HG03135 (cell line): ENCODE measurements at regions not wholly inside any gene's neighbourhood (a gene's known extent, or its start where the extent isn't known, plus 50 kb on each side); places are given as distances from the start of the nearest gene placed in this dataset.
"Not testable (repeated sequence)": the region's sequence is repeated elsewhere in the genome, so short reads cannot be mapped to it uniquely, and the experiment has no call there.

Experiments
- ATAC-seq: cut with Tn5 transposase; IDR thresholded peaks from one replicate; pipeline ENCODE4 v1.9.1; 2021; ENCODE audit warnings: mild to moderate bottlenecking, moderate library complexity; ENCODE audit not compliant: unreplicated experiment

GRCh38 chr12:125860672-125861288 lies 795.5 kb downstream of the AACS start:
- no peak for ATAC-seq

- ATAC-seq: no peak
Observed at GRCh38 chr12:125861299-125862281, 796.4 kb downstream of the AACS start.

DNA sequence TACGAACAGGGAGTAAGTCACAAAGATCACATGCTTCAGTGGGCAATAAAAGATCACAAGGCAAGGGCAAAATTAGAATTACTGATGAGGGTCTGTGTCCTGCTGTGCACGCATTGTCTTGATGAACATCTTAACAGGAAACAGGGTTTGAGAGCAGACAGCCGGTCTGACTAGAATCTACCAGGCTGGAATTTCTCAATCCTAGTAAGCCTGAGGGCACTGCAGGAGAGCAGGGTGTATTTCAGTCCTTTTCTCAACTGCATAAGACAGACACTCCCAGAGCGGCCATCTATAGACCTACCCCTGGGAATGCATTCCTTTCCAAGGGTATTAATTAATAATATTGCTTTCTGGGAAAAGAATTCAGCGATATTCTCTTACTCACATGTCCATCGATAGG lies 800.0 kb downstream of the AACS start:
- not testable (repeated sequence) for ATAC-seq

GRCh38 chr12:125871811-125872594 lies 806.8 kb downstream of the AACS start:
- ATAC-seq: no peak

- no peak for ATAC-seq
Observed at GRCh38 chr12:125873016-125873415, 807.8 kb downstream of the AACS start.

DNA sequence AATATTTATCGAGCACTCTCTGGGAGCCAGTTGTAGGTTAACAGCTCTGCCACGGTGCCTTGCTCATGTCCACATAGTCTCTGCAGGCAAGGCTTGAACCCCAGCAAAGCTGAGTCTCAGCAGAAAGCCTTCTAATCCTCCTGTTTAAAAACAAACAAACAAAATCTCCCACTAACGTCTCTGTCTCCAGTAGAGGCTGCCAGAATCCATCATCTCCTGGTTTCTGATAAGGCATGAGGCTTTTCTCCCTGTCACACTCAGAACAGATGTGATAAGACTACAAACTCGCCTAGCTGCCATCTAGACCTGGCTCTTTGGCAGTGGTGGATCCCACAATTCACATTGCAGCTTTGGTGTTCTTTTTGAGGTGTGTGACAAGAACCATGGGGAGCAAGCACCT lies 813.2 kb downstream of the AACS start:
- no peak for ATAC-seq

GRCh38 chr12:125882141-125882540 lies 816.9 kb downstream of the AACS start:
- ATAC-seq: no peak

DNA sequence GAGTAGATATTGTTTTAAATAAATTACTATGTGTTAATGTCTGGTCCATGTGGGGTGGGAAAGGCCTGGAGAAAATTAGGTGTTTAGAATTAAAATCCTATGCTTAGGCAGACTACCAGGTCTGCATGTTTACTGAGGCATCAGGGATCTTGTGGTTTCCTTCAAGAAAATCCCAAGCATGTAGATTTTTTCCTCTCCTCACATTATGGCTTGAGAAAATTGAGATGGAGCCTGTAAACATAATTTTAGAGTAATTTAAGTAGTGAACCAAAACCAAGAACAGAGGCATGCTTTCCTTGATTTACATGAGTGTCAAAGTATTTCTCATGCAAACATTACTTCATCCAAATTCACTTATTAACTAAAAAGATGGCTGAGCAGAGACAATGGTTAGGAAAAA lies 823.7 kb downstream of the AACS start:
- no peak for ATAC-seq

DNA sequence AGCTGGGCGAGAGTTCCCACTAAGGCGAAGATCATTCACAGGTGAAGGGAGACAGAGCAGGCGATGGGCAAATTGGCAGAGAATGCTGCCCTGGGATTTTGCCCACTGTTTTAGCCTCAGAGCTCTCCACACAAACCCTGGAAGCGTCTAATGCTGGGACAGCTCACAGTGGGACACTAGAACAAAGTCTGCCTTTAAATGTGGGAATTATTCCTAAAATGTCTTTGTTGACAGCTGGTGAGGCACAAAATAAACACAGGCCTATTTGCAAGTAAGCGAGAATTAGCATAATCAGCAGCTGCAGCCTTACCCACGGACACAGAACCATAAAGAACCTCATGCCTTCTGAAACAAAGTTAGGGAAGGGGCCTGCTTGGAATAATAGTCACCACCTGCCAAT lies 824.5 kb downstream of the AACS start:
- ATAC-seq: no peak

DNA sequence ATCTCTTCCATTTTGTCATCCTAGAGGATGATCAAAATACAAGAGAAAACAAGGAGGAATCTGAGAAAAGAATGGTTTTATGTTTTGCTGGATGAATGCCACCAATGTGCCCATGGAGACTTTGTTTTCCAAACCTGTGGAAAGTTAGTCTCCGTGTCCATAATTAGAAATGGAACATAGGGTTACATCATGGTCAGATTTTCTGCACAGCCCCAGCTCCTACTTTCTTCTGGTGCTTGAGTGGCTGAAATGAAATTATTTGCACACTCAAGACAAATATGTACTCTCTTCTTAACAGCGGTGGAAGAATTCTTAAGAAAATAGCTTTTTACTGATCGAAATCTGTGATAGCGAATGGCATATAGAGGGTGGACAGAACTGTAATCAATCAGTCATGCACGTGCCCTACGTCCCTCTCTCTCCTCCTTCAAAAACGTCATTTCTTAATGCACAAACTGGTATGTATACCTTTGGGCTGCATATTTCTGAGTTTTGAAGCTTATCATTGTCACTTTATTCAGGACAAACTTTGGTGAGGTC lies 825.2 kb downstream of the AACS start:
- no peak for ATAC-seq

DNA sequence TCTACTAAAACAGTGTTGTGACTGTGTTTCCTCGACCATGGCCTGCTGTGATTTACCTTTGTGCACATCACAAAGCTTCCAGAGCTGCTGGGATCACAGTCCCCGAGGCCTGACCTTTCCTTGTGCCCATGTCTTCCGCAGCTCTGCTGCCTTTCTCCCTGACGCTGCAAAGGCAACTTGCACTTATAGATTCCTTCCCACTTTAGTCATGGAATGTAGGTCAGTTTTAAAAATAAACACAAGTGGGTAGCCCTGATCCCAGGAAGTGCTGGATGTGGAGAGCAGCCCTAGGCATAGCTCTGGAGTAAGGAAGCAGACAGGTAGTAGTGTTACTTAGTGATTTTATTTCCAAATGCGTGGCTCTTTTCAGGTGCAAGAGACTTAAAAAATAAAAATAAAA lies 825.7 kb downstream of the AACS start:
- ATAC-seq: no peak

DNA sequence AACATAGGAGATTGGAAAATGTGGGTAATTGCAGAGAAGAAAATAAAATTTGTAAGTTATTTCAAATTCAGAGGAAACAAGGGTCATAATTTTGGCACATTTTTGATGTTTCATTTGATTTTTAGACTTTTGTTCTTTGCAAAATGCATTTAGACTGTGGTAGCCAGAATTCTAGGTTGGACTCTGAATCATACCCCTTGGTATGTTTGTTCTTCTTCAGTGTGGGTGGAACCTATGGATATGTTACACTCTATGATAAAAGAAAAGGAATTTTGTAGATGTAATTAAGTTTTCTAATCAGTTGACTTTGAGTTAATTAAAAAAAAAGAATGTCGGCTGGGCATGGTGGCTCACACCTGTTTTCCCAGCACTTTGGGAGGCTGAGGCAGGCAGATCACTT lies 827.0 kb downstream of the AACS start:
- no peak for ATAC-seq

DNA sequence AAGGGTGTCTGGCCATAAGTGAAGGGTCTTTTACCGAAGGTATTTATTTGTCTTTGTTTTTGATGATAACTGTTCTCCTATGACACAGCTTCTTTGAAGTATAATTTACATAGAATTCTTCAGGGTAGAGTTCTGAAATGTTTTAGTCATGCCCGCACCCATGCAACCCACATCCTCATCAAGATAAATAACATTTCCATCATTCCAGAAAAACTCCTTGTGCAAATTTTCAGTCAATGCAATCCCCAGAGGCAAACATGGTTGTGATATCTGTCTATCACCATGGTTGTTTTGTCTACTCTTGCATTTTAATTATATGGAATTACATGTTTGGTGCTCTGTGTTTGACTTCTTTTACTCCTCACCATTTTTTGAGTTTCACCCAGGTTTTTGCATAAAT lies 837.8 kb downstream of the AACS start:
- no peak for ATAC-seq

DNA sequence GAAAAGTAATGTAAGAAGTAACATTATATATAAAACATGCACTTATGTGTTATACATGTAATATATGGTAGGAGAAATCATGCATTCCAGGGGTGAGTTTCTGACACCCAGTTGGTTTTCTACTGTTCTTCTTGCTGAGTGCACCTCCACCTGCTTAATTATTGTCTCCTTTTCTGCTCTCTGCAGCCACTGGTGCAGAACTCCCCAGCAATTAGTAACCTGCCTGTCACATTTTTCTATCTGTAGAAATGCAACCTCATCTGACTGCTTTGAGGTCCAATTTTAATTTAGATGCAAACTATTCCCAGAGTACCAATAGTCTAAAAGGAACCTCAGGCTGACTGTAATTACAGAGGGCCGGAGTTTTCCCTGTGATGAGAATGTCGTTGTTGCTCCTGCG lies 842.1 kb downstream of the AACS start:
- ATAC-seq: no peak

GRCh38 chr12:125919856-125920470 lies 854.7 kb downstream of the AACS start:
- ATAC-seq: no peak

GRCh38 chr12:125922330-125922729 lies 857.1 kb downstream of the AACS start:
- no peak for ATAC-seq

DNA sequence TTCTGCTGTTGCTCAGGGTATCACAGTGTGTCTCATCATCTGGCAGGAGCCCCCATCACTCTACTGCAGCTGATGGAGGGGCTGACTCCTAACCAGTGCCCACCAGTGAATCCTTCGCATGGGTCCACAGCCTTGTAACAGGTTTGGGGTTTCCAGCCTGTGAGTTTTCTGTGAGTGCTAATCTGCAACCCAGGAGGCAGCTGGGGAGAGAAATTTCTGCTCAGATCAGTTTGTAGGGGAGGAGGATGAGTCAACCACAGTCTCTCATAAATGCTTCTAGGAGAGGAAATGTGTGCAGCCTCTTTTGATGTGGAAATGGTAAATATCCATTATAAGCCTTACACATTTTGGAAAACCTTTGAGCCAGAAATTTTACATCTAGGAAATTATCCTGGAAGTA lies 871.3 kb downstream of the AACS start:
- no peak for ATAC-seq

- ATAC-seq: no peak
Observed at GRCh38 chr12:125944446-125944845, 879.2 kb downstream of the AACS start.

DNA sequence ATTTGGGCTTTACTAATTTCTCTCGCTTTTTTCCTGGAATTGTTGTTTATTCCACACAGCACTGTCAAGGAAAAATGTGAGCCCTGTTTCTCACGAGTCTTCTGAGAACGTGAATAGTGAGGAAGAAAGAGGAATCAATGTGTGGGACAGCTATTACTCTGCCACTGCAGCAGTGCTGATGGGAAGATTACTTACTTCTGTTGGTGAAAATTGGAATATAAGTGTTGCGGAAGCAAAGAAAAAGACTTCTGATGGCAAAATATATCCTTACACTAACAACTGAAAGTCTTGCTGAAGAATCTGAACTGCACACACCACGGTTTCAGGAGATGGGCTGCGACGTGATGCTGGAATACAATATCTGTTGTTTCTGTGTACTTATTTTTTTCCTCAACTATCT lies 884.2 kb downstream of the AACS start:
- no peak for ATAC-seq

DNA sequence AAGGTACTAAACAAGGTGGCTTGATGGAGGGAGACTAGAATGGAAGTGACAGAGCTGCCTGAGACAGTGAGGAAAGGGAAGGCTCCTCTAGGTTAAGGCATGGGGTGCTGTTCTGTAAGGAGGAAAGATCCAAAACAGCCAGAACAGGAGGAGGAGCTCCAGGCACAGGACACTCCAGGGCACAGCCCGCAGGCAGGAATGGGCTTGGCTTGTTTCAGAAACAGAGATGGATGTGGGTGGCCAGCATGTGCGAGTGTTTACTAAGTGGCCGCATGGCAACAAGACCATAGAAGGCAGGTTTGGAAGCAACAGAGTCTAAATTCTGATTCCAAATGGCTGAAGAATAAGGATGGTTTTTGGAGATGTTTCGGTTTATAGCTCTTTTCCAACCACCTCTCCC lies 889.1 kb downstream of the AACS start:
- ATAC-seq: no peak

- no peak for ATAC-seq
Observed at GRCh38 chr12:125956186-125956585, 891.0 kb downstream of the AACS start.
